ENCODE measurements at regions not wholly inside any gene's neighbourhood (a gene's known extent, or its start where the extent isn't known, plus 50 kb on each side); places are given as distances from the start of the nearest gene placed in this dataset.

DNA sequence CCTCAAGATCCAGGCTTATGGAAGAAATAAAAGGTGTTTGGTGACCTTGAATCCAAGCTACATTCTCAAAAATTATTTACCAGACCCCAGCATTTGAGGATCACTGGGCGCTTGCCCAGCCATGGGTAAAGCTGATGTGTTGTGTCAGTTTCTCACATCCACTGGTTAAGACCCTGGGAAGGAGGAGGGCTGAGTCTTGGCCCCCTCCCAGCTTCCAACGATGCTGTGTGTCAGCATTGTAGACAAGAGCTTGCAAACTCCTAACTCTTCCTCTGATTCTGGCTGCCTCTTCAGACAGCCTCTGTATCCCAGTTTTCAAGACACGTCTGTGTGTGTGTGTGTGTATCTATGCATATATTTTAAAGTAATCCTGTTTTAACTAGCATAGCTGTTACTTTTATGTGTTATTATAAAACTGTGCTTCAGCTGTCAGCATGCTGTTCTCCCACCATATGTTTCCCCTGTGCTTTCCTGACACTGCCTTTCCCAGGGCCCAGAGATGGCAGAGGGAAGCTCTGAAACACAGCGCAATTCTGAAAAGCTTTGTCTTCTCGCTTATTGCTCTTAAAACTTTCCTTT lies 157.3 kb upstream of the LRRN1 start:
- no peaks in the 10 kb centered on the region for H3K36me3 Mint-ChIP-seq
- no peak overlapping the region for H3K4me3 ChIP-seq (replicated peaks in 1 of 3; ENCODE audit: low read depth in 2 of 3, low read length in 3 of 3)
- no peak overlapping the region for H3K27ac ChIP-seq (ENCODE audit: low read depth in 1 of 2, low read length in 2 of 2)
- H3K9me3 ChIP-seq (replicated peaks in 1 of 2; ENCODE audit: control insufficient read depth in 1 of 2, insufficient read depth in 1 of 2, low read length in 2 of 2) = no peaks in the 10 kb centered on the region
- no peaks in the 10 kb centered on the region for H3K36me3 ChIP-seq (replicated peaks in 1 of 2; ENCODE audit: control insufficient read depth in 1 of 2, insufficient read depth in 2 of 2, low read length in 2 of 2)
- 100% methylated on average over 2 of the region's 5 CpGs for WGBS (ENCODE audit: insufficient coverage)
- peaks cover 0 to 4% (median 0%) of the 10 kb centered on the region in 7 donors for H3K9me3 Mint-ChIP-seq
- intact Hi-C loops (cut with micrococcal nuclease) = no loop called here
- no peaks in the 10 kb centered on the region for H3K27me3 ChIP-seq (ENCODE audit: control insufficient read depth in 2 of 2, insufficient read depth in 2 of 2, low read length in 2 of 2)
- H3K27me3 Mint-ChIP-seq (ENCODE audit: low read depth in 3 of 3) = peaks cover 2 to 5% (median 3%) of the 10 kb centered on the region in 3 donors
- no peak overlapping the region for H3K4me3 Mint-ChIP-seq
- no peaks in the 10 kb centered on the region for H4K20me1 ChIP-seq (ENCODE audit: insufficient read depth, low read length)
- no peak overlapping the region for H3K27ac Mint-ChIP-seq
- no peak overlapping the region for H2AFZ ChIP-seq (ENCODE audit: insufficient read depth, low read depth, low read length, poor library complexity, severe bottlenecking)
- H3K4me1 Mint-ChIP-seq = peaks cover 13% of the 10 kb centered on the region
- DNase-seq = no peak
- H3K4me1 ChIP-seq (ENCODE audit: control insufficient read depth in 1 of 2, insufficient read depth in 2 of 2, low read length in 2 of 2) = peaks cover 13% of the 10 kb centered on the region in 2 donors
- TF ChIP-seq, protein P1, sequence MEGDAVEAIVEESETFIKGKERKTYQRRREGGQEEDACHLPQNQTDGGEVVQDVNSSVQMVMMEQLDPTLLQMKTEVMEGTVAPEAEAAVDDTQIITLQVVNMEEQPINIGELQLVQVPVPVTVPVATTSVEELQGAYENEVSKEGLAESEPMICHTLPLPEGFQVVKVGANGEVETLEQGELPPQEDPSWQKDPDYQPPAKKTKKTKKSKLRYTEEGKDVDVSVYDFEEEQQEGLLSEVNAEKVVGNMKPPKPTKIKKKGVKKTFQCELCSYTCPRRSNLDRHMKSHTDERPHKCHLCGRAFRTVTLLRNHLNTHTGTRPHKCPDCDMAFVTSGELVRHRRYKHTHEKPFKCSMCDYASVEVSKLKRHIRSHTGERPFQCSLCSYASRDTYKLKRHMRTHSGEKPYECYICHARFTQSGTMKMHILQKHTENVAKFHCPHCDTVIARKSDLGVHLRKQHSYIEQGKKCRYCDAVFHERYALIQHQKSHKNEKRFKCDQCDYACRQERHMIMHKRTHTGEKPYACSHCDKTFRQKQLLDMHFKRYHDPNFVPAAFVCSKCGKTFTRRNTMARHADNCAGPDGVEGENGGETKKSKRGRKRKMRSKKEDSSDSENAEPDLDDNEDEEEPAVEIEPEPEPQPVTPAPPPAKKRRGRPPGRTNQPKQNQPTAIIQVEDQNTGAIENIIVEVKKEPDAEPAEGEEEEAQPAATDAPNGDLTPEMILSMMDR (IDR thresholded peaks at IDR 0.05) = no peak
- no peak overlapping the region for H3K4me2 ChIP-seq (replicated peaks; ENCODE audit: extremely low read depth, low read length, poor library complexity, severe bottlenecking)
- H3K9ac ChIP-seq (ENCODE audit: insufficient read depth, low read length, poor library complexity, severe bottlenecking) = no peak overlapping the region
- no peaks in the 10 kb centered on the region for H3K79me2 ChIP-seq (ENCODE audit: insufficient read depth, low read length)

DNA sequence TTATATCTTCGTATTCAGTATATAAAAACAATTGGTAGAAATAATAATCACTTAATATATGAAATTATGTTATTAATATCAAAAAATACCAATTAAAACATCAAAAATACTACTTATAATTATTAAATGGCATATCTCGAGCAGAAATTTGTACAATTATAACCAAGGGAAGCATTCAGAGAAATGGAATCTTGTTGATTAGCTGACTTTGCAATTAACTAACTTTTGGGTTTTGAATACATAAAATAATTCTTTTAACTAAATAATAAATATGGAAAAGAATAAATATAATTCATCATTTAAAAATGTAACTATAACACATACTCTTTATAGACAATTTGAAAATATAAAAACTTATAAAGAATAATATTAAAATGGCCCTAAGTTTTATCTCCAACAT lies 160.2 kb upstream of the LRRN1 start:
- no peaks in the 10 kb centered on the region for H4K20me1 ChIP-seq (ENCODE audit: insufficient read depth, low read length)
- TF ChIP-seq, protein P1 (IDR thresholded peaks at IDR 0.05) = no peak
- H3K79me2 ChIP-seq (ENCODE audit: insufficient read depth, low read length) = no peaks in the 10 kb centered on the region
- no peak overlapping the region for H3K27ac ChIP-seq (ENCODE audit: low read depth in 1 of 2, low read length in 2 of 2)
- H3K4me1 ChIP-seq (ENCODE audit: control insufficient read depth in 1 of 2, insufficient read depth in 2 of 2, low read length in 2 of 2) = no peaks in the 10 kb centered on the region
- H3K4me3 Mint-ChIP-seq = no peak overlapping the region
- no peak overlapping the region for H3K4me3 ChIP-seq (replicated peaks in 1 of 3; ENCODE audit: low read depth in 2 of 3, low read length in 3 of 3)
- no peak overlapping the region for H3K4me2 ChIP-seq (replicated peaks; ENCODE audit: extremely low read depth, low read length, poor library complexity, severe bottlenecking)
- no peak overlapping the region for H3K27ac Mint-ChIP-seq
- no peak for DNase-seq
- no peaks in the 10 kb centered on the region for H3K27me3 ChIP-seq (ENCODE audit: control insufficient read depth in 2 of 2, insufficient read depth in 2 of 2, low read length in 2 of 2)
- no CpG with 5 or more reads among the region's 2 CpGs for WGBS (ENCODE audit: insufficient coverage)
- peaks cover 0 to 5% (median 4%) of the 10 kb centered on the region in 3 donors for H3K27me3 Mint-ChIP-seq (ENCODE audit: low read depth in 3 of 3)
- intact Hi-C loops (cut with micrococcal nuclease) = no loop called here
- H2AFZ ChIP-seq (ENCODE audit: insufficient read depth, low read depth, low read length, poor library complexity, severe bottlenecking) = no peak overlapping the region
- H3K9me3 Mint-ChIP-seq = peaks cover 0 to 4% (median 0%) of the 10 kb centered on the region in 7 donors
- no peak overlapping the region for H3K9ac ChIP-seq (ENCODE audit: insufficient read depth, low read length, poor library complexity, severe bottlenecking)
- H3K36me3 Mint-ChIP-seq = no peaks in the 10 kb centered on the region
- no peaks in the 10 kb centered on the region for H3K9me3 ChIP-seq (replicated peaks in 1 of 2; ENCODE audit: control insufficient read depth in 1 of 2, insufficient read depth in 1 of 2, low read length in 2 of 2)
- H3K36me3 ChIP-seq (replicated peaks in 1 of 2; ENCODE audit: control insufficient read depth in 1 of 2, insufficient read depth in 2 of 2, low read length in 2 of 2) = no peaks in the 10 kb centered on the region
- H3K4me1 Mint-ChIP-seq = no peaks in the 10 kb centered on the region
